Neural progenitor cell (in vitro differentiated cells): ENCODE measurements at regions not wholly inside any gene's neighbourhood (a gene's known extent, or its start where the extent isn't known, plus 50 kb on each side); places are given as distances from the start of the nearest gene placed in this dataset.

ENCODE experiments used
- DNase-seq: peaks from one replicate; pipeline ENCODE4 v3.0.0-alpha.2; 2016; ENCODE audit warnings: low spot score
- H2AFZ ChIP-seq: fragments of 200-600 bp; sonication (generic); replicated peaks from 2 replicates; pipeline ENCODE4 v1.6.1; 2016; ENCODE audit warnings: antibody characterized with exemption
- H3F3A ChIP-seq: fragments of 200-600 bp; sonication (generic); 2 replicates; pipeline ENCODE4 v1.6.1; 2016; ENCODE audit warnings: antibody characterized with exemption, low read depth
- H3K27ac ChIP-seq: fragments of 200-600 bp; sonication (generic); 2 replicates; pipeline ENCODE4 v1.5.1; 2016; ENCODE audit warnings: mild to moderate bottlenecking
- H3K27me3 ChIP-seq: fragments of 200-600 bp; sonication (generic); 2 replicates; pipeline ENCODE4 v1.6.1; 2016; ENCODE audit warnings: mild to moderate bottlenecking, moderate library complexity
- H3K36me3 ChIP-seq: fragments of 200-600 bp; sonication (generic); 2 replicates; pipeline ENCODE4 v1.5.1; 2016
- H3K4me1 ChIP-seq: fragments of 200-600 bp; sonication (generic); 2 replicates; pipeline ENCODE4 v1.6.1; 2016; ENCODE audit warnings: mixed run types
- H3K4me2 ChIP-seq: fragments of 200-600 bp; sonication (generic); 2 replicates; pipeline ENCODE4 v1.6.1; 2016
- H3K4me3 ChIP-seq: fragments of 200-600 bp; sonication (generic); 2 replicates; pipeline ENCODE4 v1.5.1; 2016
- H3K79me2 ChIP-seq: fragments of 200-600 bp; sonication (generic); 2 replicates; pipeline ENCODE4 v1.6.1; 2016; ENCODE audit warnings: low read depth
- H3K9ac ChIP-seq: fragments of 200-600 bp; sonication (generic); 2 replicates; pipeline ENCODE4 v1.6.1; 2016
- H3K9me3 ChIP-seq: fragments of 200-600 bp; sonication (generic); 2 replicates; pipeline ENCODE4 v1.5.1; 2016; ENCODE audit warnings: low read depth
- H4K20me1 ChIP-seq: fragments of 200-600 bp; sonication (generic); 2 replicates; pipeline ENCODE4 v1.6.1; 2016; ENCODE audit warnings: low read depth
- H3K27ac Mint-ChIP-seq: 3 replicates; pipeline ENCODE4 v1.8.0; 2021; ENCODE audit warnings: mixed read lengths
- H3K27me3 Mint-ChIP-seq: 2 replicates; pipeline ENCODE4 v1.8.0; 2022; ENCODE audit warnings: low read depth, mild to moderate bottlenecking, inconsistent platforms, moderate library complexity, mixed read lengths; ENCODE audit not compliant: insufficient read depth
- H3K36me3 Mint-ChIP-seq: 3 replicates; pipeline ENCODE4 v1.8.0; 2021; ENCODE audit warnings: mixed read lengths
- H3K4me1 Mint-ChIP-seq: 3 replicates; pipeline ENCODE4 v1.8.0; 2021; ENCODE audit warnings: mixed read lengths
- H3K4me3 Mint-ChIP-seq: 3 replicates; pipeline ENCODE4 v1.8.0; 2021; ENCODE audit warnings: mild to moderate bottlenecking, moderate library complexity, mixed read lengths
- H3K9me3 Mint-ChIP-seq: 3 replicates; pipeline ENCODE4 v1.8.0; 2020; ENCODE audit warnings: mixed read lengths
- EZH2 ChIP-seq: fragments of 200-600 bp; sonication (generic); IDR thresholded peaks from 2 replicates; pipeline ENCODE4 v1.6.1; 2017; ENCODE audit warnings: antibody characterized with exemption, mild to moderate bottlenecking, moderate library complexity
- EZH2phosphoT487 ChIP-seq: fragments of 200-600 bp; sonication (generic); IDR thresholded peaks from 2 replicates; pipeline ENCODE4 v1.6.1; 2017; ENCODE audit warnings: antibody characterized with exemption
- TF ChIP-seq, protein P1 (sequence below): fragments of 200-600 bp; sonication (generic); IDR thresholded peaks from 2 replicates; pipeline ENCODE4 v1.5.1; 2017; ENCODE audit warnings: antibody characterized with exemption, mild to moderate bottlenecking

DNA sequence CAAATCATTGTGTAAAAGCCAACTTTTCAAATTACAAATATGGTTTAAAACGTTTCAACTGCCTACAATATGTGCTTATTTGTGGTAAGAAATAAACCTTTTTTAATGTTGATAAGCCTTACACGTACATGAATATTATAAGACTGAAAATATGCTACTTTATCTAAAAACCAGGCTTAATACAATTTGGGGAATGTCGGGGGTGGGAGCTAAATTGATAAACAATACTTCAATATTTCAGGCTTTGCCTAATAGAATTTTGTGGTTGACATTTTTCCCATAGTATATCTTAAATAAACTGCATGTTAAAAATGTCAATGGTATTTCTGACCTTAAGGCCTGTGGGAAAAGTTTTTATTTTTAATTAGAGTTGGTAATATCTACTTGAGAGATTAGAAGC lies 69.8 kb upstream of the SLIT2 start:
- Mint-ChIP-seq H3K27me3 (no peaks in the 10 kb centered on the region), H3K36me3 (peaks cover 2% of the 10 kb centered on the region), H3K4me1 (no peaks in the 10 kb centered on the region), H3K27ac (no peak overlapping the region), H3K4me3 (no peak overlapping the region), H3K9me3 (peaks cover 10% of the 10 kb centered on the region)
- no peak overlapping the region for H3K4me3 ChIP-seq
- no peaks in the 10 kb centered on the region for H3K27me3 ChIP-seq
- H2AFZ ChIP-seq: no peak overlapping the region
- no peak overlapping the region for H3K4me2 ChIP-seq
- no peak overlapping the region for H3K27ac ChIP-seq
- TF ChIP-seq EZH2 (no peak), EZH2phosphoT487 (no peak)
- TF ChIP-seq, protein P1, sequence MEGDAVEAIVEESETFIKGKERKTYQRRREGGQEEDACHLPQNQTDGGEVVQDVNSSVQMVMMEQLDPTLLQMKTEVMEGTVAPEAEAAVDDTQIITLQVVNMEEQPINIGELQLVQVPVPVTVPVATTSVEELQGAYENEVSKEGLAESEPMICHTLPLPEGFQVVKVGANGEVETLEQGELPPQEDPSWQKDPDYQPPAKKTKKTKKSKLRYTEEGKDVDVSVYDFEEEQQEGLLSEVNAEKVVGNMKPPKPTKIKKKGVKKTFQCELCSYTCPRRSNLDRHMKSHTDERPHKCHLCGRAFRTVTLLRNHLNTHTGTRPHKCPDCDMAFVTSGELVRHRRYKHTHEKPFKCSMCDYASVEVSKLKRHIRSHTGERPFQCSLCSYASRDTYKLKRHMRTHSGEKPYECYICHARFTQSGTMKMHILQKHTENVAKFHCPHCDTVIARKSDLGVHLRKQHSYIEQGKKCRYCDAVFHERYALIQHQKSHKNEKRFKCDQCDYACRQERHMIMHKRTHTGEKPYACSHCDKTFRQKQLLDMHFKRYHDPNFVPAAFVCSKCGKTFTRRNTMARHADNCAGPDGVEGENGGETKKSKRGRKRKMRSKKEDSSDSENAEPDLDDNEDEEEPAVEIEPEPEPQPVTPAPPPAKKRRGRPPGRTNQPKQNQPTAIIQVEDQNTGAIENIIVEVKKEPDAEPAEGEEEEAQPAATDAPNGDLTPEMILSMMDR: no peak
- no peaks in the 10 kb centered on the region for H3K4me1 ChIP-seq
- no peak for DNase-seq
- H3K79me2 ChIP-seq: no peaks in the 10 kb centered on the region
- H4K20me1 ChIP-seq: no peaks in the 10 kb centered on the region
- no peaks in the 10 kb centered on the region for H3K36me3 ChIP-seq
- no peaks in the 10 kb centered on the region for H3K9me3 ChIP-seq
- H3K9ac ChIP-seq: no peak overlapping the region
- no peaks in the 10 kb centered on the region for H3F3A ChIP-seq

- TF ChIP-seq, protein P1: no peak
- TF ChIP-seq EZH2phosphoT487 (no peak), EZH2 (no peak)
Measured at GRCh38 chr4:20180509-20180908, 71.2 kb upstream of the SLIT2 start.

GRCh38 chr4:20178902-20179576 lies 72.7 kb upstream of the SLIT2 start:
- Histone ChIP-seq H3F3A (no peaks in the 10 kb centered on the region), H3K27ac (no peak overlapping the region), H2AFZ (no peak overlapping the region), H3K9ac (no peak overlapping the region), H3K79me2 (no peaks in the 10 kb centered on the region), H3K27me3 (no peaks in the 10 kb centered on the region), H3K36me3 (no peaks in the 10 kb centered on the region), H3K4me1 (no peaks in the 10 kb centered on the region), H3K4me3 (no peak overlapping the region), H4K20me1 (no peaks in the 10 kb centered on the region), H3K9me3 (no peaks in the 10 kb centered on the region), H3K4me2 (no peak overlapping the region)
- no peak for DNase-seq
- Mint-ChIP-seq H3K4me1 (no peaks in the 10 kb centered on the region), H3K27me3 (no peaks in the 10 kb centered on the region), H3K36me3 (peaks cover 2% of the 10 kb centered on the region), H3K9me3 (peaks cover 8% of the 10 kb centered on the region), H3K4me3 (no peak overlapping the region), H3K27ac (no peak overlapping the region)
- TF ChIP-seq, protein P1: no peak
- TF ChIP-seq EZH2phosphoT487 (no peak), EZH2 (no peak)

More at GRCh38 chr4:20180509-20180908, 71.2 kb upstream of the SLIT2 start:
- H3K4me3 Mint-ChIP-seq: no peak overlapping the region
- H3K9me3 Mint-ChIP-seq: peaks cover 10% of the 10 kb centered on the region
- Histone ChIP-seq H2AFZ (no peak overlapping the region), H3K36me3 (no peaks in the 10 kb centered on the region), H3K79me2 (no peaks in the 10 kb centered on the region), H3K4me2 (no peak overlapping the region), H3K4me3 (no peak overlapping the region), H3K9me3 (no peaks in the 10 kb centered on the region), H4K20me1 (no peaks in the 10 kb centered on the region), H3K4me1 (no peaks in the 10 kb centered on the region), H3K27ac (no peak overlapping the region), H3K9ac (no peak overlapping the region), H3K27me3 (no peaks in the 10 kb centered on the region), H3F3A (no peaks in the 10 kb centered on the region)
- H3K36me3 Mint-ChIP-seq: peaks cover 2% of the 10 kb centered on the region
- H3K27ac Mint-ChIP-seq: no peak overlapping the region
- no peaks in the 10 kb centered on the region for H3K27me3 Mint-ChIP-seq
- H3K4me1 Mint-ChIP-seq: no peaks in the 10 kb centered on the region
- DNase-seq: no peak
